Mammary epithelial cell (primary cell): ENCODE measurements at regions not wholly inside any gene's neighbourhood (a gene's known extent, or its start where the extent isn't known, plus 50 kb on each side); places are given as distances from the start of the nearest gene placed in this dataset.
"Not testable (repeated sequence)": the region's sequence is repeated elsewhere in the genome, so short reads cannot be mapped to it uniquely, and the experiment has no call there.

Source experiments
- CTCF ChIP-seq, 2 donors: IDR thresholded peaks in 1 of 2; conservative IDR thresholded peaks in 1 of 2; 2 replicates each; pipeline ENCODE4 v1.5.1; 2011 to 2012; ENCODE audit warnings: inconsistent platforms in 2 of 2, low read length in 2 of 2, mild to moderate bottlenecking in 2 of 2, control low read depth in 1 of 2, low read depth in 1 of 2; ENCODE audit not compliant: insufficient read depth in 1 of 2; ENCODE audit errors: extremely low read depth in 1 of 2
- EZH2 ChIP-seq: IDR thresholded peaks from 2 replicates; pipeline ENCODE4 v1.6.1; 2012; ENCODE audit warnings: low read length, inconsistent platforms, borderline replicate concordance

GRCh38 chrX:144129511-144129910, 245.6 kb downstream of the UBE2NL start:
- not testable (repeated sequence) for TF ChIP-seq CTCF (conservative IDR thresholded peaks at IDR 0.05 in 1 of 2, IDR thresholded peaks at IDR 0.05 in 1 of 2; ENCODE audit: extremely low read depth in 1 of 2, insufficient read depth in 1 of 2, low read depth in 1 of 2, low read length in 2 of 2); EZH2
